ENCODE measurements at regions not wholly inside any gene's neighbourhood (a gene's known extent, or its start where the extent isn't known, plus 50 kb on each side); places are given as distances from the start of the nearest gene placed in this dataset.

DNA sequence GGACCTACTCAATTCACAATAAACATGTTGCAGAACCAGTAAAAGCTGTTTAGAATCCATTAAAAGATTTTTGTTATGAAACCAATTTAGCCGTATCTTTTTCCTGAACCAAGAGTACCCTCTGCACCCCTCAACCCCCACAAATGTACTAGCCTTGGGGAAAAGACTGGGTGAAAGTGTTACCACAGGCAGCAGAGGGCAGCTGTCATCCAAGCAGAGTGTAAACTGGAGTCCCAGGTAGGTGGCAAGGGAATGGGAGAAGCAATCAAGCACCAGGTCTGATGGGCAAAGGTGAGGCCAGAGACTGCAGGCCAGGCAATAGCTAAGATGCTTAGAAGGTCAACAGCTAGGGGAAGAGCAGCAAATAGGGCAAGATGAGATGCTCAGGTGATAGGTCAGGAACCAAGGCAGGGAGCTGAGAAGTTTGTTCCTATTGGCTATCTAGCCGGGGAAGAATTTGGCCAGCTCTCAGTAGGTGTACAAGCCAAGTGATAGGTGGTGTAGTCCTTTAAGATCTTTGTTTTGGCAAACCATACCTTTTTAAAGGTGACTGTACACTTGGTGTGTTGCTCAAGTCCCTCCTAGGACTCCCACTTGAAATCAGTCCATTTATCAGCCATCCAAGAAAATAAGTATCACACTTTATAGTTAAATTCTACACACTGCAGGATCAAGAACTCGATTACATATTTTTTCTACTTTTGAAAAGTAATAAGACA lies 77.8 kb upstream of the CCDC112 start:
- no peak overlapping the region for H3K4me2 ChIP-seq (ENCODE audit: low read length)
- ChIA-PET CTCF (ENCODE audit: unreplicated experiment) (no interaction called here), POLR2A (interaction anchor here (1.0 kb wide), 1 partner anchor 9 kb away, joined by 4 read pairs; no protein-coding TSS in a partner anchor)
- H3K36me3 ChIP-seq (ENCODE audit: insufficient read depth, low read length): no peaks in the 10 kb centered on the region
- H4K20me1 ChIP-seq (ENCODE audit: insufficient read depth, low read length): no peaks in the 10 kb centered on the region
- no peaks in the 10 kb centered on the region for H3K9me2 ChIP-seq (ENCODE audit: insufficient read depth, low read length)
- H3K4me3 ChIP-seq (ENCODE audit: low read depth, low read length, poor library complexity, severe bottlenecking): no peak overlapping the region
- no peak overlapping the region for H3K27ac ChIP-seq (ENCODE audit: low read depth, low read length, poor library complexity, severe bottlenecking)
- H3K9me3 ChIP-seq (ENCODE audit: low read length): no peaks in the 10 kb centered on the region
- no TSS peak for BruUV-seq (replicated peaks)
- no peaks in the 10 kb centered on the region for H3K79me2 ChIP-seq (ENCODE audit: insufficient read depth, low read depth, low read length)
- TF ChIP-seq, protein P1, sequence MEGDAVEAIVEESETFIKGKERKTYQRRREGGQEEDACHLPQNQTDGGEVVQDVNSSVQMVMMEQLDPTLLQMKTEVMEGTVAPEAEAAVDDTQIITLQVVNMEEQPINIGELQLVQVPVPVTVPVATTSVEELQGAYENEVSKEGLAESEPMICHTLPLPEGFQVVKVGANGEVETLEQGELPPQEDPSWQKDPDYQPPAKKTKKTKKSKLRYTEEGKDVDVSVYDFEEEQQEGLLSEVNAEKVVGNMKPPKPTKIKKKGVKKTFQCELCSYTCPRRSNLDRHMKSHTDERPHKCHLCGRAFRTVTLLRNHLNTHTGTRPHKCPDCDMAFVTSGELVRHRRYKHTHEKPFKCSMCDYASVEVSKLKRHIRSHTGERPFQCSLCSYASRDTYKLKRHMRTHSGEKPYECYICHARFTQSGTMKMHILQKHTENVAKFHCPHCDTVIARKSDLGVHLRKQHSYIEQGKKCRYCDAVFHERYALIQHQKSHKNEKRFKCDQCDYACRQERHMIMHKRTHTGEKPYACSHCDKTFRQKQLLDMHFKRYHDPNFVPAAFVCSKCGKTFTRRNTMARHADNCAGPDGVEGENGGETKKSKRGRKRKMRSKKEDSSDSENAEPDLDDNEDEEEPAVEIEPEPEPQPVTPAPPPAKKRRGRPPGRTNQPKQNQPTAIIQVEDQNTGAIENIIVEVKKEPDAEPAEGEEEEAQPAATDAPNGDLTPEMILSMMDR (conservative IDR thresholded peaks at IDR 0.05; ENCODE audit: low read length): no peak
- no peak for TF ChIP-seq EZH2phosphoT487 (IDR thresholded peaks at IDR 0.05; ENCODE audit: borderline replicate concordance, low read depth, low read length)
- no peaks in the 10 kb centered on the region for H3K4me1 ChIP-seq (ENCODE audit: insufficient read depth, low read length, poor library complexity, severe bottlenecking)
- H2AFZ ChIP-seq (ENCODE audit: low read length): no peak overlapping the region
- intact Hi-C loops (cut with micrococcal nuclease; ENCODE audit: unreplicated experiment): no loop called here
- DNase-seq (ENCODE audit: low spot score): no peak

DNA sequence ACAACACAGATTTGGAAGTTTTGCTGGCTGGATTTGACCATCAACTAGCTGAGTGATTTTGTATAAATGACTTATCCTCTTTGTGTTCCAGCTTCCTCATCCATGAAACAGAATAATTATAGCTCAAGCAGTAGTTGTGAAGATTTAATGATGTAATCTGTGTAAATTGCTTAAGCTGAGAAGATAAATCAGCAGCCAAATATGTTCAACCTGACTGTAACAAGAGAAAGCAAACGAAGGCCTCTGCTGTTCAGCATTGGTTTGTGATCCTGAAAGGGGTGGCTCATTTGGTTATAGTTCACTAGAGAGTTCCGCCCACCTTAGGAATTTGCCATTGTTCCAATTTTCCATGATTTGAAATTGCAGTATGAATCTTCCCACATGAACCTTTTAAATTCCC lies 75.7 kb upstream of the CCDC112 start:
- H3K9me2 ChIP-seq (ENCODE audit: insufficient read depth, low read length): no peaks in the 10 kb centered on the region
- H3K27ac ChIP-seq (ENCODE audit: low read depth, low read length, poor library complexity, severe bottlenecking): no peak overlapping the region
- intact Hi-C loops (cut with micrococcal nuclease; ENCODE audit: unreplicated experiment): no loop called here
- BruUV-seq (replicated peaks): no TSS peak
- TF ChIP-seq, protein P1 (conservative IDR thresholded peaks at IDR 0.05; ENCODE audit: low read length): no peak
- no peak for TF ChIP-seq EZH2phosphoT487 (IDR thresholded peaks at IDR 0.05; ENCODE audit: borderline replicate concordance, low read depth, low read length)
- no peaks in the 10 kb centered on the region for H4K20me1 ChIP-seq (ENCODE audit: insufficient read depth, low read length)
- no peak for DNase-seq (ENCODE audit: low spot score)
- POLR2A ChIA-PET: interaction anchor here (0.6 to 0.8 kb wide), 2 partner anchors 9 to 11 kb away, joined by 3 read pairs; no protein-coding TSS in a partner anchor
- H3K4me2 ChIP-seq (ENCODE audit: low read length): no peak overlapping the region
- no peak overlapping the region for H3K4me3 ChIP-seq (ENCODE audit: low read depth, low read length, poor library complexity, severe bottlenecking)
- H2AFZ ChIP-seq (ENCODE audit: low read length): no peak overlapping the region
- H3K4me1 ChIP-seq (ENCODE audit: insufficient read depth, low read length, poor library complexity, severe bottlenecking): no peaks in the 10 kb centered on the region
- no peaks in the 10 kb centered on the region for H3K9me3 ChIP-seq (ENCODE audit: low read length)
- CTCF ChIA-PET (ENCODE audit: unreplicated experiment): no interaction called here
- H3K36me3 ChIP-seq (ENCODE audit: insufficient read depth, low read length): no peaks in the 10 kb centered on the region
- H3K79me2 ChIP-seq (ENCODE audit: insufficient read depth, low read depth, low read length): no peaks in the 10 kb centered on the region

DNA sequence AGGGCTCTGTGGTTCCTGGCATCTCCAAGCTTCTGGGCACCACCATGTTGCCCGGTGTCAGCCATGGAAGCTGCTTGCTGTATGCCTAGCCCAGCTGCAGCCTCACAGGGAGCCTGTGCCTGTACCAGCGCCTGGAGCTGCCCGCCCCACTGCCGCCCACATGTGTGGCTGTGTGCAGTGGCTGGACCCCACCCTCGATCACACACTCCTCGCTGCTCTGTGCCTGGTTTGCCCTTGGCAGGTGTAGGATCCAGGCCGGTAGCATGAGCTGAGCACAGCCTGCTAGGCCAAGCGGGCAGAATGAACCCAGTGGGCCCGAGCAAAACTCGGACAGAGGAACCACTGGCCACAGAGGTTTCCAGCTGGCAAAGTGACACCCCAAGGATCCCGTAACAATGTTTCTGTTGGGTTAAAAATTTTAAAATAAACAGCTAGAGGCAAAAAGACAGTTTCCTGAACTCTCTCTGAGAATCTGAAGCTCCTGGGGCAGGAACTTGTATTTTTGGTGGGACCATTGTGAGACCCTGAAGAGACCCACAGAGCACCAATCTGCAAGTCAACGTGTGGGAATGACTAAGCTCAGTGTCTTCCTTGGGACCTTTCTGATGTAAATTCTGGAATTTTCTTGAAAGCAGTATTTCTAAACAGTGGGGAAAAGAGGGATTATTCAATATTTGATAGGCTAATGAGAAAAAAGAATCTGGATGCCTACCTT lies 73.1 kb upstream of the CCDC112 start:
- DNase-seq (ENCODE audit: low spot score): no peak
- BruUV-seq (replicated peaks): no TSS peak
- POLR2A ChIA-PET: no interaction called here
- H3K4me2 ChIP-seq (ENCODE audit: low read length): no peak overlapping the region
- H2AFZ ChIP-seq (ENCODE audit: low read length): no peak overlapping the region
- no peaks in the 10 kb centered on the region for H3K4me1 ChIP-seq (ENCODE audit: insufficient read depth, low read length, poor library complexity, severe bottlenecking)
- H3K9me2 ChIP-seq (ENCODE audit: insufficient read depth, low read length): no peaks in the 10 kb centered on the region
- H3K9me3 ChIP-seq (ENCODE audit: low read length): no peaks in the 10 kb centered on the region
- no peaks in the 10 kb centered on the region for H3K79me2 ChIP-seq (ENCODE audit: insufficient read depth, low read depth, low read length)
- H4K20me1 ChIP-seq (ENCODE audit: insufficient read depth, low read length): no peaks in the 10 kb centered on the region
- CTCF ChIA-PET (ENCODE audit: unreplicated experiment): no interaction called here
- no peak overlapping the region for H3K27ac ChIP-seq (ENCODE audit: low read depth, low read length, poor library complexity, severe bottlenecking)
- no peak for TF ChIP-seq EZH2phosphoT487 (IDR thresholded peaks at IDR 0.05; ENCODE audit: borderline replicate concordance, low read depth, low read length)
- TF ChIP-seq, protein P1 (conservative IDR thresholded peaks at IDR 0.05; ENCODE audit: low read length): no peak
- H3K36me3 ChIP-seq (ENCODE audit: insufficient read depth, low read length): no peaks in the 10 kb centered on the region
- H3K4me3 ChIP-seq (ENCODE audit: low read depth, low read length, poor library complexity, severe bottlenecking): no peak overlapping the region
- intact Hi-C loops (cut with micrococcal nuclease; ENCODE audit: unreplicated experiment): no loop called here
